Spleen (tissue), 11 donors: ENCODE measurements at regions not wholly inside any gene's neighbourhood (a gene's known extent, or its start where the extent isn't known, plus 50 kb on each side); places are given as distances from the start of the nearest gene placed in this dataset.

Source experiments
- DNase-seq: peaks from one replicate; pipeline ENCODE4 v3.0.0-alpha.2; 2020
- H3K27ac ChIP-seq, 8 donors: fragments of 200-600 bp; sonication (generic) in 7 of 8; 1 replicate in 4 of 8; 2 replicates in 4 of 8; pipeline versions ENCODE4 v1.5.0 to v1.8.0; 2016 to 2021; ENCODE audit warnings: inconsistent platforms in 4 of 8, mild to moderate bottlenecking in 4 of 8, moderate library complexity in 1 of 8
- H3K27me3 ChIP-seq, 7 donors: fragments of 200-600 bp; sonication (generic) in 6 of 7; replicated peaks in 1 of 7; 1 replicate in 4 of 7; 2 replicates in 3 of 7; pipeline versions ENCODE4 v1.5.0 to v1.8.0; 2016 to 2021; ENCODE audit warnings: inconsistent platforms in 3 of 7, mild to moderate bottlenecking in 1 of 7
- H3K36me3 ChIP-seq, 6 donors: fragments of 200-600 bp; sonication (generic) in 5 of 6; 1 replicate in 4 of 6; 2 replicates in 2 of 6; pipeline versions ENCODE4 v1.5.0 to v1.8.0; 2016 to 2021; ENCODE audit warnings: inconsistent platforms in 2 of 6
- H3K4me1 ChIP-seq, 6 donors: fragments of 200-600 bp; sonication (generic) in 5 of 6; 1 replicate in 3 of 6; 2 replicates in 3 of 6; pipeline versions ENCODE4 v1.5.0 to v1.8.0; 2016 to 2021; ENCODE audit warnings: inconsistent platforms in 3 of 6
- H3K4me3 ChIP-seq, 8 donors: fragments of 200-600 bp; sonication (generic) in 7 of 8; 1 replicate in 4 of 8; 2 replicates in 4 of 8; pipeline versions ENCODE4 v1.5.0 to v1.8.0; 2016 to 2021; ENCODE audit warnings: inconsistent platforms in 4 of 8, mild to moderate bottlenecking in 4 of 8, moderate library complexity in 2 of 8
- H3K9me3 ChIP-seq, 8 donors: fragments of 200-600 bp; sonication (generic) in 7 of 8; 1 replicate in 4 of 8; 2 replicates in 4 of 8; pipeline versions ENCODE4 v1.5.0 to v1.8.0; 2016 to 2021; ENCODE audit warnings: inconsistent platforms in 4 of 8
- CTCF ChIP-seq, 11 experiments: fragments of 200-600 bp in 7 of 11; fragments of 450-650 bp in 4 of 11; sonication (generic) in 4 of 11; IDR thresholded peaks in 8 of 11; conservative IDR thresholded peaks in 3 of 11; 1 replicate in 7 of 11; 2 replicates in 4 of 11; pipeline versions ENCODE4 v1.4.0 to v1.8.0; 2016 to 2021; ENCODE audit warnings: antibody characterized with exemption in 11 of 11, inconsistent platforms in 4 of 11, mild to moderate bottlenecking in 1 of 11
- POLR2A ChIP-seq, 3 donors: fragments of 450-650 bp; IDR thresholded peaks; one replicate each; pipeline ENCODE4 v1.5.1; 2017; ENCODE audit warnings: antibody characterized with exemption in 3 of 3, mild to moderate bottlenecking in 1 of 3
- POLR2AphosphoS5 ChIP-seq, 3 donors: sonication (generic); formaldehyde crosslinking; IDR thresholded peaks; one replicate each; pipeline ENCODE4 v1.5.1; 2017; ENCODE audit warnings: antibody characterized with exemption in 3 of 3
- WGBS, 5 donors: extraction: QIAGEN DNeasy Blood & Tissue Kit in 3 of 5; methylation state at CpG; one replicate each; pipeline versions ENCODE4 v1.1.5 to v1.1.7; 2013 to 2018; 5-methylcytosine and 5-hydroxymethylcytosine counted together
- intact Hi-C: fragments of 100-400 bp; cut with DNase I; formaldehyde crosslinking; loops from one replicate; pipeline ENCODE4 v1.15.0; 2023; ENCODE audit warnings: low total_unique reads
- donor health status: healthy with polysubstance abuse.
- donor health status: DM: no; HTN: no; CAD: no; lungs with moderate emphysema.
- donor health status: DM: no; HTN: no; CAD: no.
- donor health status: Bipolar disorder and iron deficiency.
- donor health status: healthy.
- donor health status: DM: no; HTN: no; CAD: no.
- donor health status: DM: yes; HTN: yes; CAD: no.

GRCh38 chr2:12284037-12284436 lies 432.7 kb upstream of the TRIB2 start:
- TF ChIP-seq POLR2A (IDR thresholded peaks at IDR 0.05) (no peak), POLR2AphosphoS5 (IDR thresholded peaks at IDR 0.05) (no peak), CTCF (IDR thresholded peaks at IDR 0.05 in 8 of 11, conservative IDR thresholded peaks at IDR 0.05 in 3 of 11) (no peak)
- 91 to 97% (median 96%) methylated on average over 5 of the region's 5 CpGs for WGBS, 5 donors
- intact Hi-C loops, result no loop called here

GRCh38 chr2:12284487-12284886 lies 432.2 kb upstream of the TRIB2 start:
- no peak for DNase-seq
- TF ChIP-seq POLR2AphosphoS5 (IDR thresholded peaks at IDR 0.05), result no peak
- no peak overlapping the region for H3K4me3 ChIP-seq
- no peak overlapping the region for H3K27ac ChIP-seq
- H3K27me3 ChIP-seq, result no peaks in the 10 kb centered on the region
- H3K4me1 ChIP-seq, result peaks cover 0 to 24% (median 9%) of the 10 kb centered on the region in 6 donors
- no peaks in the 10 kb centered on the region for H3K36me3 ChIP-seq
- H3K9me3 ChIP-seq, result no peaks in the 10 kb centered on the region
- WGBS, 5 donors, result 72 to 92% (median 84%) methylated on average over 2 of the region's 2 CpGs
- intact Hi-C loops, result no loop called here

More at GRCh38 chr2:12284037-12284436, 432.7 kb upstream of the TRIB2 start:
- H3K4me3 ChIP-seq, result no peak overlapping the region
- no peaks in the 10 kb centered on the region for H3K27me3 ChIP-seq
- no peak overlapping the region for H3K27ac ChIP-seq
- H3K36me3 ChIP-seq, result no peaks in the 10 kb centered on the region
- no peak for DNase-seq
- H3K4me1 ChIP-seq, result peaks cover 0 to 24% (median 9%) of the 10 kb centered on the region in 6 donors
- no peaks in the 10 kb centered on the region for H3K9me3 ChIP-seq

GRCh38 chr2:12286347-12286746 lies 430.4 kb upstream of the TRIB2 start:
- TF ChIP-seq POLR2AphosphoS5 (IDR thresholded peaks at IDR 0.05) (no peak), CTCF (IDR thresholded peaks at IDR 0.05 in 8 of 11, conservative IDR thresholded peaks at IDR 0.05 in 3 of 11) (no peak), POLR2A (IDR thresholded peaks at IDR 0.05) (no peak)
- H3K9me3 ChIP-seq, result no peaks in the 10 kb centered on the region
- intact Hi-C loops, result no loop called here
- H3K4me1 ChIP-seq, result peaks cover 0 to 24% (median 9%) of the 10 kb centered on the region in 6 donors
- 91 to 96% (median 93%) methylated on average over 4 of the region's 4 CpGs for WGBS, 5 donors
- H3K27ac ChIP-seq, result peak overlapping the region in 3 of 8 donors; percentile 26 to 66 (median 55)
- H3K36me3 ChIP-seq, result no peaks in the 10 kb centered on the region
- DNase-seq, result no peak
- no peak overlapping the region for H3K4me3 ChIP-seq
- no peaks in the 10 kb centered on the region for H3K27me3 ChIP-seq

- H3K27me3 ChIP-seq, result no peaks in the 10 kb centered on the region
- TF ChIP-seq CTCF (IDR thresholded peaks at IDR 0.05 in 8 of 11, conservative IDR thresholded peaks at IDR 0.05 in 3 of 11) (no peak), POLR2AphosphoS5 (IDR thresholded peaks at IDR 0.05) (no peak), POLR2A (IDR thresholded peaks at IDR 0.05) (no peak)
- intact Hi-C loops, result no loop called here
- H3K36me3 ChIP-seq, result no peaks in the 10 kb centered on the region
- H3K27ac ChIP-seq, result peak overlapping the region in 5 of 8 donors; percentile 26 to 66 (median 45)
- DNase-seq, result no peak
- WGBS, 5 donors, result 44 to 72% (median 57%) methylated on average over 5 of the region's 5 CpGs
- no peak overlapping the region for H3K4me3 ChIP-seq
- H3K4me1 ChIP-seq, result peaks cover 0 to 24% (median 9%) of the 10 kb centered on the region in 6 donors
- H3K9me3 ChIP-seq, result no peaks in the 10 kb centered on the region
Observed at GRCh38 chr2:12287220-12287751, 429.4 kb upstream of the TRIB2 start.
